ENCODE measurements at regions not wholly inside any gene's neighbourhood (a gene's known extent, or its start where the extent isn't known, plus 50 kb on each side); places are given as distances from the start of the nearest gene placed in this dataset.
A peak's percentile ranks its signal among the peaks of the same experiment; 100 is the strongest.

DNA sequence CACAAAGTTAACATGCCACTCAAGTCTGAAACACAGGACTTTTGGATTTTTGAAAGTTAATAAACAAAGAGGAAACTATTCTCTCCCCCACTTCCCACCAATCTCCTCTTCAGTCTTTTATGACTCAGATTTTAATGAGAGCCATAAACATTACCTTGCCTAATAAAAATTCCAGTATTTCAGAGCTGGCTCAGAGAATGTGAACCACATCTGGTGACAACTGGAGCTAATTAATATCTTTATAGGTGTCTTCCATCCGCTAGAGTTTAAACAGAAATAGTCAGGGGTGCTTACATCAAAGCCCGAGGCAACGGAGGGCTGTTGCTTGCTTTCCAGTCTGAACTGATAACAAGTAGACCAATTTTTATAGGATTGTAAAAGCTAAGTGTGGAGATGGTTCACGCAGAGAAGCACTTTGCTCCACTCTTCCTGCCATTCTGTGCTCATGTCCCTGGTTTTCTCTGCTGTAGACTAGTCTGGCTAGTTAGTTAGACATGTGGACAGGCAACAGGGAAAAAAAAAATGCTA is 363.6 kb downstream of the NR2F2 start (continued):
- TF ChIP-seq ZNF341 (tag by site-specific recombination; IDR thresholded peaks at IDR 0.05; ENCODE audit: low read depth), result peak; percentile 66
- TF ChIP-seq, protein P1, sequence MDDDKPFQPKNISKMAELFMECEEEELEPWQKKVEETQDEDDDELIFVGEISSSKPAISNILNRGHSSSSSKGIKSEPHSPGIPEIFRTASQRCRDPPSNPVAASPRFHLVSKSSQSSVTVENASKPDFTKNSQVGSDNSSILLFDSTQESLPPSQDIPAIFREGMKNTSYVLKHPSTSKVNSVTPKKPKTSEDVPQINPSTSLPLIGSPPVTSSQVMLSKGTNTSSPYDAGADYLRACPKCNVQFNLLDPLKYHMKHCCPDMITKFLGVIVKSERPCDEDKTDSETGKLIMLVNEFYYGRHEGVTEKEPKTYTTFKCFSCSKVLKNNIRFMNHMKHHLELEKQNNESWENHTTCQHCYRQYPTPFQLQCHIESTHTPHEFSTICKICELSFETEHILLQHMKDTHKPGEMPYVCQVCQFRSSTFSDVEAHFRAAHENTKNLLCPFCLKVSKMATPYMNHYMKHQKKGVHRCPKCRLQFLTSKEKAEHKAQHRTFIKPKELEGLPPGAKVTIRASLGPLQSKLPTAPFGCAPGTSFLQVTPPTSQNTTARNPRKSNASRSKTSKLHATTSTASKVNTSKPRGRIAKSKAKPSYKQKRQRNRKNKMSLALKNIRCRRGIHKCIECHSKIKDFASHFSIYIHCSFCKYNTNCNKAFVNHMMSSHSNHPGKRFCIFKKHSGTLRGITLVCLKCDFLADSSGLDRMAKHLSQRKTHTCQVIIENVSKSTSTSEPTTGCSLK (tag by site-specific recombination; IDR thresholded peaks at IDR 0.05), result no peak
- no peak for TF ChIP-seq ZNF184 (tag by site-specific recombination; IDR thresholded peaks at IDR 0.05)
- TF ChIP-seq, protein P2, sequence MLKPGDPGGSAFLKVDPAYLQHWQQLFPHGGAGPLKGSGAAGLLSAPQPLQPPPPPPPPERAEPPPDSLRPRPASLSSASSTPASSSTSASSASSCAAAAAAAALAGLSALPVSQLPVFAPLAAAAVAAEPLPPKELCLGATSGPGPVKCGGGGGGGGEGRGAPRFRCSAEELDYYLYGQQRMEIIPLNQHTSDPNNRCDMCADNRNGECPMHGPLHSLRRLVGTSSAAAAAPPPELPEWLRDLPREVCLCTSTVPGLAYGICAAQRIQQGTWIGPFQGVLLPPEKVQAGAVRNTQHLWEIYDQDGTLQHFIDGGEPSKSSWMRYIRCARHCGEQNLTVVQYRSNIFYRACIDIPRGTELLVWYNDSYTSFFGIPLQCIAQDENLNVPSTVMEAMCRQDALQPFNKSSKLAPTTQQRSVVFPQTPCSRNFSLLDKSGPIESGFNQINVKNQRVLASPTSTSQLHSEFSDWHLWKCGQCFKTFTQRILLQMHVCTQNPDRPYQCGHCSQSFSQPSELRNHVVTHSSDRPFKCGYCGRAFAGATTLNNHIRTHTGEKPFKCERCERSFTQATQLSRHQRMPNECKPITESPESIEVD (tag by site-specific recombination; IDR thresholded peaks at IDR 0.05), result peak; percentile 99
- TF ChIP-seq SALL2 (tag by site-specific recombination; IDR thresholded peaks at IDR 0.05; ENCODE audit: borderline replicate concordance), result no peak
- TF ChIP-seq, protein P3, sequence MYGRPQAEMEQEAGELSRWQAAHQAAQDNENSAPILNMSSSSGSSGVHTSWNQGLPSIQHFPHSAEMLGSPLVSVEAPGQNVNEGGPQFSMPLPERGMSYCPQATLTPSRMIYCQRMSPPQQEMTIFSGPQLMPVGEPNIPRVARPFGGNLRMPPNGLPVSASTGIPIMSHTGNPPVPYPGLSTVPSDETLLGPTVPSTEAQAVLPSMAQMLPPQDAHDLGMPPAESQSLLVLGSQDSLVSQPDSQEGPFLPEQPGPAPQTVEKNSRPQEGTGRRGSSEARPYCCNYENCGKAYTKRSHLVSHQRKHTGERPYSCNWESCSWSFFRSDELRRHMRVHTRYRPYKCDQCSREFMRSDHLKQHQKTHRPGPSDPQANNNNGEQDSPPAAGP (tag by site-specific recombination; IDR thresholded peaks at IDR 0.05), result no peak
- TF ChIP-seq KLF9 (tag by site-specific recombination; IDR thresholded peaks at IDR 0.05; ENCODE audit: low read depth), result no peak
- TF ChIP-seq, protein P4, sequence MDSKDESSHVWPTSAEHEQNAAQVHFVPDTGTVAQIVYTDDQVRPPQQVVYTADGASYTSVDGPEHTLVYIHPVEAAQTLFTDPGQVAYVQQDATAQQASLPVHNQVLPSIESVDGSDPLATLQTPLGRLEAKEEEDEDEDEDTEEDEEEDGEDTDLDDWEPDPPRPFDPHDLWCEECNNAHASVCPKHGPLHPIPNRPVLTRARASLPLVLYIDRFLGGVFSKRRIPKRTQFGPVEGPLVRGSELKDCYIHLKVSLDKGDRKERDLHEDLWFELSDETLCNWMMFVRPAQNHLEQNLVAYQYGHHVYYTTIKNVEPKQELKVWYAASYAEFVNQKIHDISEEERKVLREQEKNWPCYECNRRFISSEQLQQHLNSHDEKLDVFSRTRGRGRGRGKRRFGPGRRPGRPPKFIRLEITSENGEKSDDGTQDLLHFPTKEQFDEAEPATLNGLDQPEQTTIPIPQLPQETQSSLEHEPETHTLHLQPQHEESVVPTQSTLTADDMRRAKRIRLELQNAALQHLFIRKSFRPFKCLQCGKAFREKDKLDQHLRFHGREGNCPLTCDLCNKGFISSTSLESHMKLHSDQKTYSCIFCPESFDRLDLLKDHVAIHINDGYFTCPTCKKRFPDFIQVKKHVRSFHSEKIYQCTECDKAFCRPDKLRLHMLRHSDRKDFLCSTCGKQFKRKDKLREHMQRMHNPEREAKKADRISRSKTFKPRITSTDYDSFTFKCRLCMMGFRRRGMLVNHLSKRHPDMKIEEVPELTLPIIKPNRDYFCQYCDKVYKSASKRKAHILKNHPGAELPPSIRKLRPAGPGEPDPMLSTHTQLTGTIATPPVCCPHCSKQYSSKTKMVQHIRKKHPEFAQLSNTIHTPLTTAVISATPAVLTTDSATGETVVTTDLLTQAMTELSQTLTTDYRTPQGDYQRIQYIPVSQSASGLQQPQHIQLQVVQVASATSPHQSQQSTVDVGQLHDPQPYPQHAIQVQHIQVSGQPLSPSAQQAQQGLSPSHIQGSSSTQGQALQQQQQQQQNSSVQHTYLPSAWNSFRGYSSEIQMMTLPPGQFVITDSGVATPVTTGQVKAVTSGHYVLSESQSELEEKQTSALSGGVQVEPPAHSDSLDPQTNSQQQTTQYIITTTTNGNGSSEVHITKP (tag by site-specific recombination; IDR thresholded peaks at IDR 0.05), result peak; percentile 70
- TF ChIP-seq ZNF610 (tag by site-specific recombination; IDR thresholded peaks at IDR 0.05; ENCODE audit: borderline replicate concordance), result peak; percentile 46; the same call in 1 of the 2 replicates
- TF ChIP-seq, protein P5, sequence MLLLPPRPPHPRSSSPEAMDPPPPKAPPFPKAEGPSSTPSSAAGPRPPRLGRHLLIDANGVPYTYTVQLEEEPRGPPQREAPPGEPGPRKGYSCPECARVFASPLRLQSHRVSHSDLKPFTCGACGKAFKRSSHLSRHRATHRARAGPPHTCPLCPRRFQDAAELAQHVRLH (tag by site-specific recombination; IDR thresholded peaks at IDR 0.05), result peak; percentile 97
- peak; percentile 35; the same call in 1 of the 2 replicates for TF ChIP-seq ZNF394 (tag by site-specific recombination; IDR thresholded peaks at IDR 0.05; ENCODE audit: borderline replicate concordance)
- TF ChIP-seq, protein P6, sequence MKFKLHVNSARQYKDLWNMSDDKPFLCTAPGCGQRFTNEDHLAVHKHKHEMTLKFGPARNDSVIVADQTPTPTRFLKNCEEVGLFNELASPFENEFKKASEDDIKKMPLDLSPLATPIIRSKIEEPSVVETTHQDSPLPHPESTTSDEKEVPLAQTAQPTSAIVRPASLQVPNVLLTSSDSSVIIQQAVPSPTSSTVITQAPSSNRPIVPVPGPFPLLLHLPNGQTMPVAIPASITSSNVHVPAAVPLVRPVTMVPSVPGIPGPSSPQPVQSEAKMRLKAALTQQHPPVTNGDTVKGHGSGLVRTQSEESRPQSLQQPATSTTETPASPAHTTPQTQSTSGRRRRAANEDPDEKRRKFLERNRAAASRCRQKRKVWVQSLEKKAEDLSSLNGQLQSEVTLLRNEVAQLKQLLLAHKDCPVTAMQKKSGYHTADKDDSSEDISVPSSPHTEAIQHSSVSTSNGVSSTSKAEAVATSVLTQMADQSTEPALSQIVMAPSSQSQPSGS (tag by site-specific recombination; IDR thresholded peaks at IDR 0.05; ENCODE audit: low read depth), result peak; percentile 45; the same call in 1 of the 2 replicates
- peak; percentile 97 for TF ChIP-seq TCF7L2 (IDR thresholded peaks at IDR 0.05; ENCODE audit: borderline replicate concordance, low read depth, low read length)
- peak; percentile 91 for TF ChIP-seq SCRT1 (tag by site-specific recombination; IDR thresholded peaks at IDR 0.05; ENCODE audit: borderline replicate concordance)
- TF ChIP-seq KLF16 (tag by site-specific recombination; IDR thresholded peaks at IDR 0.05), result peak; percentile 60
- TF ChIP-seq, protein P7, sequence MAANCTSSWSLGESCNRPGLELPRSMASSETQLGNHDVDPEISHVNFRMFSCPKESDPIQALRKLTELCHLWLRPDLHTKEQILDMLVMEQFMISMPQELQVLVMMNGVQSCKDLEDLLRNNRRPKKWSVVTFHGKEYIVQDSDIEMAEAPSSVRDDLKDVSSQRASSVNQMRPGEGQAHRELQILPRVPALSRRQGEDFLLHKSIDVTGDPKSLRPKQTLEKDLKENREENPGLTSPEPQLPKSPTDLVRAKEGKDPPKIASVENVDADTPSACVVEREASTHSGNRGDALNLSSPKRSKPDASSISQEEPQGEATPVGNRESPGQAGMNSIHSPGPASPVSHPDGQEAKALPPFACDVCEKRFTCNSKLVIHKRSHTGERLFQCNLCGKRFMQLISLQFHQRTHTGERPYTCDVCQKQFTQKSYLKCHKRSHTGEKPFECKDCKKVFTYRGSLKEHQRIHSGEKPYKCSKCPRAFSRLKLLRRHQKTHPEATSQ (tag by site-specific recombination; IDR thresholded peaks at IDR 0.05), result no peak
- no peak for TF ChIP-seq EGR2 (tag by site-specific recombination; IDR thresholded peaks at IDR 0.05; ENCODE audit: low read depth)
- peak; percentile 89 for TF ChIP-seq OSR2 (tag by site-specific recombination; IDR thresholded peaks at IDR 0.05)
- no peak for TF ChIP-seq ZNF473 (tag by site-specific recombination; IDR thresholded peaks at IDR 0.05)
- TF ChIP-seq ZBTB17 (tag by site-specific recombination; IDR thresholded peaks at IDR 0.05), result peak; percentile 77
- peak; percentile 70; the same call in 1 of the 2 replicates for TF ChIP-seq TRIM28 (IDR thresholded peaks at IDR 0.05; ENCODE audit: borderline replicate concordance, low read length)
- peak; percentile 47; the same call in 1 of the 2 replicates for TF ChIP-seq ZSCAN16 (tag by site-specific recombination; IDR thresholded peaks at IDR 0.05)
- peak; percentile 44; the same call in 1 of the 2 replicates for TF ChIP-seq ZNF140 (tag by site-specific recombination; IDR thresholded peaks at IDR 0.05)

All from HEK293 (cell line).